ENCODE measurements at regions not wholly inside any gene's neighbourhood (a gene's known extent, or its start where the extent isn't known, plus 50 kb on each side); places are given as distances from the start of the nearest gene placed in this dataset.

DNA sequence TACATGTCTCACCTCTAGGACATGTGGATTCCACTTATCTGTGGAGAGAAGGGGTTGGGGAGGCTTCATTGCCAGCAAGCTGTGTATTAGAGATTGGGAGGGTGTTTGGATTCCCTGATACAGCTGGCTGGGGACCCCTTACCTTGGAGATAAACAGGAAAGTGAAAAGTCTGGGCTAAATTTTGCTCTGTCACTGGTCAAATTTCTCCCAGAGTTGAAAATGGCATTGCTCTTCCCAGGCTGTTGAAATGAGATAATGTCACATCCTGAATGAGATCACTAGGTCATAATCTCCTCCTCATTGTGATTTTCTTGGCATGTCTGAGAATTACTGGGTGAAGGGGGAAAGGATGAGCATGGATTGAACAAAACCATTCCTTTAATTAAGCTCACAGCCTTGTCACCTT is 265.0 kb upstream of the PARD3B start:
- Mint-ChIP-seq H3K27me3 (ENCODE audit: unreplicated experiment) (no peaks in the 10 kb centered on the region), H3K27ac (ENCODE audit: unreplicated experiment) (no peak overlapping the region), H3K4me3 (ENCODE audit: unreplicated experiment) (no peak overlapping the region), H3K4me1 (ENCODE audit: low read depth, unreplicated experiment) (peaks cover 4% of the 10 kb centered on the region), H3K9me3 (ENCODE audit: unreplicated experiment) (no peaks in the 10 kb centered on the region), H3K36me3 (ENCODE audit: unreplicated experiment) (no peaks in the 10 kb centered on the region)
- DNase-seq: no peak
- TF ChIP-seq CTCF (IDR thresholded peaks at IDR 0.05; ENCODE audit: partially characterized antibody, unreplicated experiment): no peak

DNA sequence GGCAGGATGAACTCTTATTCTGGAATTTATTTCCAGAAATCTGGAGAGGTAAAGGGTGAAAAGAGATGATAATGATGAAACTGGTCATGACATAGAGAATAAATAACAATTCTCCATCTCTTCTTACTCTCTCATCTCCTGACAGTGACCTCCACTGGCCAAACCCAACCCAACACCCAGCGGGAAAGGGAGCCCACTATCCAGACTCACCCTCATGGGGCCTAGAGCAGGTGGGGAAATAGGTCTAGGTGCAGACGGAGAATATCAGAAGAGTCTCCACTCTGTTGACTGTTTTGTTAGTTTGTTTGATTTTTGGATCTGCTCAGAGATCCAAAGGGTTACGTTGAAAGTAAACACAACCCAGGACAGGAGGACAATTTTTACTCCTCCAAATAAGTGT is 263.2 kb upstream of the PARD3B start:
- H3K27ac Mint-ChIP-seq (ENCODE audit: unreplicated experiment): no peak overlapping the region
- H3K4me1 Mint-ChIP-seq (ENCODE audit: low read depth, unreplicated experiment): peaks cover 4% of the 10 kb centered on the region
- no peak for DNase-seq
- no peaks in the 10 kb centered on the region for H3K9me3 Mint-ChIP-seq (ENCODE audit: unreplicated experiment)
- no peak for TF ChIP-seq CTCF (IDR thresholded peaks at IDR 0.05; ENCODE audit: partially characterized antibody, unreplicated experiment)
- no peaks in the 10 kb centered on the region for H3K36me3 Mint-ChIP-seq (ENCODE audit: unreplicated experiment)
- H3K27me3 Mint-ChIP-seq (ENCODE audit: unreplicated experiment): no peaks in the 10 kb centered on the region
- H3K4me3 Mint-ChIP-seq (ENCODE audit: unreplicated experiment): no peak overlapping the region

DNA sequence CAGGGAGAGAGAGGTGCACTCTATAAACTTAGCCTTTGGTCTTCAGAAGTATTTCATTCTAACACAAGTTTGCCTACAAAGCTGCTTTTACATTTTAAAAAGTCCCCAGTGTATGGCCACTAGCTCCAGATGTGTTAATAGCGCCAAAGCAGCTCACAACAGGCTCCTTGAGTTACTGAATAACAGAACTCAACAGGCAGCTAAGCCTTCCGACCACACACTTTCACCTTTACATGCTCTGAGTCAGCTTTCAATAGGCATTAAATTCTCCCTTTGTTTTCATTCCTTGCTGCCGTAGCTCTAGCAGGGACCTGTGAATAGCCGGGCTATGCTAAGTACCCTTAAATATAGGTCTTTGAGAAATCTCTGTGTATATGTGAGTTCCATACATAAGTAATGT is 262.8 kb upstream of the PARD3B start:
- no peak overlapping the region for H3K27ac Mint-ChIP-seq (ENCODE audit: unreplicated experiment)
- no peak for TF ChIP-seq CTCF (IDR thresholded peaks at IDR 0.05; ENCODE audit: partially characterized antibody, unreplicated experiment)
- DNase-seq: no peak
- H3K4me3 Mint-ChIP-seq (ENCODE audit: unreplicated experiment): no peak overlapping the region
- H3K4me1 Mint-ChIP-seq (ENCODE audit: low read depth, unreplicated experiment): peaks cover 4% of the 10 kb centered on the region
- H3K36me3 Mint-ChIP-seq (ENCODE audit: unreplicated experiment): no peaks in the 10 kb centered on the region
- no peaks in the 10 kb centered on the region for H3K9me3 Mint-ChIP-seq (ENCODE audit: unreplicated experiment)
- H3K27me3 Mint-ChIP-seq (ENCODE audit: unreplicated experiment): no peaks in the 10 kb centered on the region

GRCh38 chr2:204289066-204289465 is 256.2 kb upstream of the PARD3B start:
- TF ChIP-seq CTCF (IDR thresholded peaks at IDR 0.05; ENCODE audit: partially characterized antibody, unreplicated experiment): no peak
- H3K4me1 Mint-ChIP-seq (ENCODE audit: low read depth, unreplicated experiment): no peaks in the 10 kb centered on the region
- DNase-seq: no peak
- no peak overlapping the region for H3K27ac Mint-ChIP-seq (ENCODE audit: unreplicated experiment)
- H3K9me3 Mint-ChIP-seq (ENCODE audit: unreplicated experiment): no peaks in the 10 kb centered on the region
- no peaks in the 10 kb centered on the region for H3K36me3 Mint-ChIP-seq (ENCODE audit: unreplicated experiment)
- no peaks in the 10 kb centered on the region for H3K27me3 Mint-ChIP-seq (ENCODE audit: unreplicated experiment)
- H3K4me3 Mint-ChIP-seq (ENCODE audit: unreplicated experiment): no peak overlapping the region

GRCh38 chr2:204292439-204292838 is 252.8 kb upstream of the PARD3B start:
- Mint-ChIP-seq H3K27ac (ENCODE audit: unreplicated experiment) (no peak overlapping the region), H3K4me3 (ENCODE audit: unreplicated experiment) (no peak overlapping the region), H3K9me3 (ENCODE audit: unreplicated experiment) (no peaks in the 10 kb centered on the region), H3K4me1 (ENCODE audit: low read depth, unreplicated experiment) (no peaks in the 10 kb centered on the region), H3K27me3 (ENCODE audit: unreplicated experiment) (no peaks in the 10 kb centered on the region), H3K36me3 (ENCODE audit: unreplicated experiment) (no peaks in the 10 kb centered on the region)
- no peak for TF ChIP-seq CTCF (IDR thresholded peaks at IDR 0.05; ENCODE audit: partially characterized antibody, unreplicated experiment)
- no peak for DNase-seq
